ENCODE measurements at regions not wholly inside any gene's neighbourhood (a gene's known extent, or its start where the extent isn't known, plus 50 kb on each side); places are given as distances from the start of the nearest gene placed in this dataset.

DNA sequence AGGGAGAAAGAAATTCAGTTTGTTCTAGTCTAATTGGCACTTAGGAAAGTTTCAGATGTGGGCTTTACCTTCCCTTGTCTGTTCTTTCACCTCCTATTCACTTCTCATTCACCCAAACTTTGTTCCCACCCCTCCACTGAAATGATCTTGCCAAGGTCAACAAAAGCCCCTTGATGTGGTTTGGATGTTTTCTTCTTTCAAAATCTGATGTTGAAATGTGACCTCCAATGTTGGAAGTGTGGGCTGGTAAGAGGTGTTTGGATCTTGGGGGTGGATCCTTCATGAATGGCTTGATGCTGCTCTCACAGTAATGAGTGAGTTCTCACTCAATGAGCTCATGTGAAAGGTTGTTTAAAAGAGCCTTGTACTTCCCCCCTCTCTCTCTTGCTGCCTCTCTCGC lies 379.3 kb downstream of the HHIPL2 start:
- TF ChIP-seq, protein P1, sequence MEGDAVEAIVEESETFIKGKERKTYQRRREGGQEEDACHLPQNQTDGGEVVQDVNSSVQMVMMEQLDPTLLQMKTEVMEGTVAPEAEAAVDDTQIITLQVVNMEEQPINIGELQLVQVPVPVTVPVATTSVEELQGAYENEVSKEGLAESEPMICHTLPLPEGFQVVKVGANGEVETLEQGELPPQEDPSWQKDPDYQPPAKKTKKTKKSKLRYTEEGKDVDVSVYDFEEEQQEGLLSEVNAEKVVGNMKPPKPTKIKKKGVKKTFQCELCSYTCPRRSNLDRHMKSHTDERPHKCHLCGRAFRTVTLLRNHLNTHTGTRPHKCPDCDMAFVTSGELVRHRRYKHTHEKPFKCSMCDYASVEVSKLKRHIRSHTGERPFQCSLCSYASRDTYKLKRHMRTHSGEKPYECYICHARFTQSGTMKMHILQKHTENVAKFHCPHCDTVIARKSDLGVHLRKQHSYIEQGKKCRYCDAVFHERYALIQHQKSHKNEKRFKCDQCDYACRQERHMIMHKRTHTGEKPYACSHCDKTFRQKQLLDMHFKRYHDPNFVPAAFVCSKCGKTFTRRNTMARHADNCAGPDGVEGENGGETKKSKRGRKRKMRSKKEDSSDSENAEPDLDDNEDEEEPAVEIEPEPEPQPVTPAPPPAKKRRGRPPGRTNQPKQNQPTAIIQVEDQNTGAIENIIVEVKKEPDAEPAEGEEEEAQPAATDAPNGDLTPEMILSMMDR (IDR thresholded peaks at IDR 0.05) = no peak
- TF ChIP-seq POLR2A (IDR thresholded peaks at IDR 0.05) = no peak
